HepG2 (cell line): ENCODE measurements at regions not wholly inside any gene's neighbourhood (a gene's known extent, or its start where the extent isn't known, plus 50 kb on each side); places are given as distances from the start of the nearest gene placed in this dataset.

Experiments used
- ATAC-seq: fragments of 200-7000 bp; cut with Tn5 transposase; 3 replicates; pipeline ENCODE4 v1.9.1; 2020; ENCODE audit warnings: mild to moderate bottlenecking, moderate library complexity
- BruUV-seq: library from RNA; stranded (reverse); fragments of 400-500 nt; replicated peaks from 2 replicates; lab custom pipeline; 2021; lab: Mats Ljungman, UMichigan
- CTCF ChIA-PET: fragments of 300-600 bp; formaldehyde crosslinking; extraction: SDS; loops from one replicate; lab custom pipeline; 2021; ENCODE audit warnings: low total read pairs, inconsistent platforms, low intra/inter-chr PET ratio; lab: Yijun Ruan, JAX
- POLR2A ChIA-PET: fragments of 350-600 bp; sonication (Branson Sonifier 250); formaldehyde crosslinking; loops from one replicate; lab custom pipeline; 2020; ENCODE audit warnings: antibody characterized with exemption, inconsistent platforms; lab: Yijun Ruan, JAX
- DNase-seq: peaks from one replicate; pipeline ENCODE4 v3.0.0-alpha.2; 2015; ENCODE audit warnings: low spot score
- FAIRE-seq: peaks from 3 replicates; lab custom pipeline; 2011; peaks lifted over from hg19 to GRCh38; lab: Jason Lieb, UNC
- H2AFZ ChIP-seq: one replicate; pipeline ENCODE4 v1.6.1; 2011; ENCODE audit warnings: low read length, inconsistent platforms
- H3K27ac ChIP-seq: fragments of 300-600 bp; 3 replicates; pipeline ENCODE4 v1.8.0; 2011; ENCODE audit warnings: mixed run types, mild to moderate bottlenecking, mixed read lengths, low read length, inconsistent platforms; ENCODE audit not compliant: insufficient read depth; ENCODE audit errors: extremely low read length
- H3K27me3 ChIP-seq, 2 experiments: fragments of 200-600 bp in 1 of 2; 2 replicates in 1 of 2; 3 replicates in 1 of 2; pipeline versions ENCODE4 v1.6.0 to v1.8.0; 2011; ENCODE audit warnings: low read length in 2 of 2, mild to moderate bottlenecking in 2 of 2, moderate library complexity in 2 of 2, inconsistent platforms in 1 of 2; ENCODE audit not compliant: insufficient read depth in 2 of 2, control insufficient read depth in 1 of 2
- H3K36me3 ChIP-seq, 2 experiments: fragments of 200-600 bp in 1 of 2; replicated peaks in 1 of 2; 2 replicates in 1 of 2; 3 replicates in 1 of 2; pipeline versions ENCODE4 v1.5.1 to v1.8.0; 2011; ENCODE audit warnings: low read length in 2 of 2, inconsistent platforms in 1 of 2; ENCODE audit not compliant: insufficient read depth in 2 of 2, control insufficient read depth in 1 of 2
- H3K4me1 ChIP-seq: 2 replicates; pipeline ENCODE4 v1.5.1; 2012; ENCODE audit warnings: low read length, inconsistent platforms; ENCODE audit not compliant: insufficient read depth
- H3K4me2 ChIP-seq: 2 replicates; pipeline ENCODE4 v1.6.0; 2011; ENCODE audit warnings: low read depth, low read length, inconsistent platforms
- H3K4me3 ChIP-seq, 3 experiments: fragments of 200-600 bp in 1 of 3; sonication (generic), shearing (Covaris generic) in 1 of 3; replicated peaks in 1 of 3; 2 replicates each; pipeline ENCODE4 v1.5.1; 2011 to 2016; ENCODE audit warnings: low read length in 3 of 3, inconsistent platforms in 2 of 3, low read depth in 2 of 3, mild to moderate bottlenecking in 2 of 3, control low read depth in 1 of 3, mixed read lengths in 1 of 3; ENCODE audit not compliant: insufficient read depth in 1 of 3
- H3K79me2 ChIP-seq: one replicate; pipeline ENCODE4 v1.6.1; 2011; ENCODE audit warnings: low read length, inconsistent platforms; ENCODE audit not compliant: insufficient read depth
- H3K9ac ChIP-seq: 2 replicates; pipeline ENCODE4 v1.6.0; 2011; ENCODE audit warnings: mild to moderate bottlenecking, low read depth, low read length, inconsistent platforms; ENCODE audit not compliant: insufficient read depth
- H3K9me3 ChIP-seq: 2 replicates; pipeline ENCODE4 v1.5.1; 2012; ENCODE audit warnings: mild to moderate bottlenecking, low read length
- H4K20me1 ChIP-seq: 2 replicates; pipeline ENCODE4 v1.6.0; 2011; ENCODE audit warnings: inconsistent platforms, mild to moderate bottlenecking, low read length, moderate library complexity; ENCODE audit not compliant: insufficient read depth
- CCAR2 ChIP-seq: fragments of 200-400 bp; formaldehyde crosslinking; optimal IDR thresholded peaks from 2 replicates; pipeline ENCODE3; 2018; ENCODE audit warnings: low read depth, mild to moderate bottlenecking, low read length, moderate library complexity
- PAF1 ChIP-seq: IDR thresholded peaks from 2 replicates; pipeline ENCODE4 v1.6.1; 2016; ENCODE audit warnings: missing genetic modification reagents, missing compliant biosample characterization
- RORA ChIP-seq: sonication (generic); formaldehyde crosslinking; IDR thresholded peaks from 2 replicates; pipeline ENCODE4 v1.5.0; 2020; ENCODE audit warnings: mild to moderate bottlenecking, missing genetic modification reagents, moderate library complexity
- SRF ChIP-seq: IDR thresholded peaks from 2 replicates; pipeline ENCODE4 v1.6.1; 2011; ENCODE audit warnings: mild to moderate bottlenecking, low read depth, low read length, moderate library complexity
- SUZ12 ChIP-seq: fragments of 150-350 bp; IDR thresholded peaks from 2 replicates; pipeline ENCODE4 v1.6.1; 2014; ENCODE audit warnings: low read depth, low read length
- THAP11 ChIP-seq: IDR thresholded peaks from 2 replicates; pipeline ENCODE4 v1.6.1; 2016; ENCODE audit warnings: missing biosample characterization, missing genetic modification reagents
- ZMYM2 ChIP-seq: sonication (generic); formaldehyde crosslinking; IDR thresholded peaks from 2 replicates; pipeline ENCODE4 v1.8.0; 2022; ENCODE audit warnings: mild to moderate bottlenecking, missing genetic modification reagents
- ZNF180 ChIP-seq: sonication (generic); formaldehyde crosslinking; IDR thresholded peaks from 2 replicates; pipeline ENCODE4 v1.4.0; 2020; ENCODE audit warnings: low read depth, missing genetic modification reagents, borderline replicate concordance
- ZNF335 ChIP-seq: sonication (generic); formaldehyde crosslinking; IDR thresholded peaks from 2 replicates; pipeline ENCODE4 v1.4.0; 2020; ENCODE audit warnings: missing genetic modification reagents
- ZNF501 ChIP-seq: sonication (generic); formaldehyde crosslinking; IDR thresholded peaks from 2 replicates; pipeline ENCODE4 v1.5.1; 2020; ENCODE audit warnings: mild to moderate bottlenecking, moderate library complexity, missing genetic modification reagents
- ZNF547 ChIP-seq: sonication (generic); formaldehyde crosslinking; IDR thresholded peaks from 2 replicates; pipeline ENCODE4 v1.5.1; 2020; ENCODE audit warnings: mild to moderate bottlenecking, missing genetic modification reagents
- ZNF703 ChIP-seq: sonication (generic); formaldehyde crosslinking; IDR thresholded peaks from 2 replicates; pipeline ENCODE4 v1.5.1; 2020; ENCODE audit warnings: missing genetic modification reagents, mild to moderate bottlenecking, moderate library complexity, borderline replicate concordance
- WGBS: methylation state at CpG from one replicate; pipeline ENCODE4 v1.1.6; 2017; ENCODE audit warnings: low lambda C conversion rate; 5-methylcytosine and 5-hydroxymethylcytosine counted together
- in situ Hi-C: cut with HindIII; loops from 2 replicates; pipeline ENCODE4 v1.10.0; 2017; ENCODE audit warnings: low pct_unique_long_range_greater_than_20kb; ENCODE audit not compliant: extremely low pct_ligation_motif_present
- intact Hi-C: fragments of 100-400 bp; cut with micrococcal nuclease; formaldehyde crosslinking; loops from one replicate; pipeline ENCODE4 v1.10.0; 2022; ENCODE audit not compliant: unreplicated experiment
- TF ChIP-seq, protein P1 (sequence below): sonication (generic); formaldehyde crosslinking; conservative IDR thresholded peaks from 2 replicates; pipeline ENCODE4 v1.4.0; 2020; ENCODE audit warnings: missing genetic modification reagents
- TF ChIP-seq, protein P2 (sequence below): sonication (generic); formaldehyde crosslinking; IDR thresholded peaks from 2 replicates; pipeline ENCODE4 v1.5.0; 2020; ENCODE audit warnings: missing genetic modification reagents
- TF ChIP-seq, protein P3 (sequence below): sonication (generic); formaldehyde crosslinking; IDR thresholded peaks from 2 replicates; pipeline ENCODE4 v1.4.0; 2020; ENCODE audit warnings: missing genetic modification reagents, mild to moderate bottlenecking, borderline replicate concordance

DNA sequence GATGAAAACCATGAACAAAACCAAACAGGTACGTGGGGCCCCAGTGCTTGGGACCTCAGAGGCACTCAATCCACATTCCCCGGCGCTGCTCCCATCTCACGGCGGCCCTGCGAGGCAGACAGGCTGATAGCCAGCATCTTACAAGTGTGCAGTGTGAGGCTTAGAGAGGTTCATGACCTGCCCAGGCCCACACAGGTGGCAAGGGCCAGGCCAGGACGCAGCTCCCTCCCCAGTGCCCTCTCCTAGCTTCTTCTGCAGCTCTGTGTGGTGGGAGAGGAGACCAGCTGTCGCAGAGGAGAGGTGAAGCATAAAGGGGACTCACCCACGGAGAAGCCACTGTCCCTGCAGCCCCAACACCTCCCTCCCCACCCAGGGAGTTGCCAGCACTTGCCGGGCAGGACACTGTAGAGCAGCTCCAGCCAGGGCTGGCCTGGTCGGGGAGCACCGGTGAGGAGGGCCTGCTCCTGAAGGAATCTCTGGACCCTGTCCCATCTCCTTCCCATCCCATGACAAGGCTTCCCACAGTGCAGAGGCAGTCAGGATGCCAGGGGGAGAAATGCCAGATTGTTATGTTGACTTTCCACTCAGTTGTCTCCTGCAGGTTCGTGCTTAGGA, 92.4 kb upstream of the TMEM45B start:
- no TSS peak for BruUV-seq
- ChIA-PET CTCF (no interaction called here), POLR2A (no interaction called here)
- H3K4me2 ChIP-seq, result no peak overlapping the region
- H3K36me3 ChIP-seq, result no peaks in the 10 kb centered on the region
- in situ Hi-C loops (no loop called here), intact Hi-C loops (no loop called here)
- no peak for DNase-seq
- H3K9me3 ChIP-seq, result no peaks in the 10 kb centered on the region
- TF ChIP-seq ZNF547 (CRISPR knock-in tag), result no peak
- TF ChIP-seq ZNF501 (CRISPR knock-in tag), result no peak
- TF ChIP-seq, protein P1, sequence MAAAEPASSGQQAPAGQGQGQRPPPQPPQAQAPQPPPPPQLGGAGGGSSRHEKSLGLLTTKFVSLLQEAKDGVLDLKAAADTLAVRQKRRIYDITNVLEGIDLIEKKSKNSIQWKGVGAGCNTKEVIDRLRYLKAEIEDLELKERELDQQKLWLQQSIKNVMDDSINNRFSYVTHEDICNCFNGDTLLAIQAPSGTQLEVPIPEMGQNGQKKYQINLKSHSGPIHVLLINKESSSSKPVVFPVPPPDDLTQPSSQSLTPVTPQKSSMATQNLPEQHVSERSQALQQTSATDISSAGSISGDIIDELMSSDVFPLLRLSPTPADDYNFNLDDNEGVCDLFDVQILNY, result no peak
- TF ChIP-seq, protein P2, sequence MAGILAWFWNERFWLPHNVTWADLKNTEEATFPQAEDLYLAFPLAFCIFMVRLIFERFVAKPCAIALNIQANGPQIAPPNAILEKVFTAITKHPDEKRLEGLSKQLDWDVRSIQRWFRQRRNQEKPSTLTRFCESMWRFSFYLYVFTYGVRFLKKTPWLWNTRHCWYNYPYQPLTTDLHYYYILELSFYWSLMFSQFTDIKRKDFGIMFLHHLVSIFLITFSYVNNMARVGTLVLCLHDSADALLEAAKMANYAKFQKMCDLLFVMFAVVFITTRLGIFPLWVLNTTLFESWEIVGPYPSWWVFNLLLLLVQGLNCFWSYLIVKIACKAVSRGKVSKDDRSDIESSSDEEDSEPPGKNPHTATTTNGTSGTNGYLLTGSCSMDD (CRISPR knock-in tag), result no peak
- no peak for TF ChIP-seq THAP11 (CRISPR knock-in tag)
- TF ChIP-seq SUZ12, result no peak
- TF ChIP-seq, protein P3, sequence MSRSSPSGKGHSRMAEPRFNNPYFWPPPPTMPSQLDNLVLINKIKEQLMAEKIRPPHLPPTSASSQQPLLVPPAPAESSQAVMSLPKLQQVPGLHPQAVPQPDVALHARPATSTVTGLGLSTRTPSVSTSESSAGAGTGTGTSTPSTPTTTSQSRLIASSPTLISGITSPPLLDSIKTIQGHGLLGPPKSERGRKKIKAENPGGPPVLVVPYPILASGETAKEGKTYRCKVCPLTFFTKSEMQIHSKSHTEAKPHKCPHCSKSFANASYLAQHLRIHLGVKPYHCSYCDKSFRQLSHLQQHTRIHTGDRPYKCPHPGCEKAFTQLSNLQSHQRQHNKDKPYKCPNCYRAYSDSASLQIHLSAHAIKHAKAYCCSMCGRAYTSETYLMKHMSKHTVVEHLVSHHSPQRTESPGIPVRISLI (CRISPR knock-in tag), result no peak
- TF ChIP-seq CCAR2, result no peak
- no peak for TF ChIP-seq RORA (CRISPR knock-in tag)
- no peak for TF ChIP-seq SRF
- TF ChIP-seq ZNF335 (CRISPR knock-in tag), result no peak
- TF ChIP-seq ZMYM2, result no peak
- TF ChIP-seq PAF1 (CRISPR knock-in tag), result no peak
- no peak for TF ChIP-seq ZNF180 (CRISPR knock-in tag)
- TF ChIP-seq ZNF703 (CRISPR knock-in tag), result no peak
- no peaks in the 10 kb centered on the region for H3K4me1 ChIP-seq
- peaks cover 8 to 59% of the 10 kb centered on the region in 2 experiments; a peak in 3 of 5 replicates for H3K27me3 ChIP-seq
- no peak overlapping the region for H2AFZ ChIP-seq
- 19% methylated on average over 4 of the region's 13 CpGs for WGBS
- no peak overlapping the region for H3K4me3 ChIP-seq
- H4K20me1 ChIP-seq, result no peaks in the 10 kb centered on the region
- FAIRE-seq, result no peak
- no peaks in the 10 kb centered on the region for H3K79me2 ChIP-seq
- ATAC-seq, result no peak; the same call in 2 of the 3 replicates
- no peak overlapping the region for H3K27ac ChIP-seq
- no peak overlapping the region for H3K9ac ChIP-seq
